WTC11 (cell line): ENCODE measurements at regions not wholly inside any gene's neighbourhood (a gene's known extent, or its start where the extent isn't known, plus 50 kb on each side); places are given as distances from the start of the nearest gene placed in this dataset.

ENCODE experiments used
- ATAC-seq: fragments of 200-7000 bp; cut with Tn5 transposase; 2 replicates; pipeline ENCODE4 v1.10.0; 2021; ENCODE audit warnings: mild to moderate bottlenecking, moderate library complexity
- CTCF ChIA-PET: fragments of 300-600 bp; sonication (Branson Sonifier 250); formaldehyde crosslinking; loops from one replicate; lab custom pipeline; 2021; ENCODE audit warnings: antibody characterized with exemption; lab: Charles Lee
- POLR2A ChIA-PET: fragments of 350-600 bp; sonication (Branson Sonifier 250); formaldehyde crosslinking; loops from one replicate; lab custom pipeline; 2021; ENCODE audit warnings: antibody characterized with exemption; lab: Charles Lee
- DNase-seq: peaks from one replicate; pipeline ENCODE4 v3.0.0; 2021; ENCODE audit warnings: low spot score
- H3K27ac Mint-ChIP-seq: 2 replicates; pipeline ENCODE4 v1.8.0; 2021; ENCODE audit warnings: mixed read lengths
- H3K27me3 Mint-ChIP-seq: 2 replicates; pipeline ENCODE4 v1.8.0; 2021; ENCODE audit warnings: low read depth, mild to moderate bottlenecking, moderate library complexity, mixed read lengths
- H3K36me3 Mint-ChIP-seq: 2 replicates; pipeline ENCODE4 v1.8.0; 2021; ENCODE audit warnings: mixed read lengths
- H3K4me1 Mint-ChIP-seq: 2 replicates; pipeline ENCODE4 v1.8.0; 2022; ENCODE audit warnings: mixed read lengths
- H3K4me3 Mint-ChIP-seq: 2 replicates; pipeline ENCODE4 v1.8.0; 2021; ENCODE audit warnings: mild to moderate bottlenecking, moderate library complexity, mixed read lengths
- H3K9me3 Mint-ChIP-seq: 2 replicates; pipeline ENCODE4 v1.8.0; 2021; ENCODE audit warnings: mixed read lengths
- FOXJ3 ChIP-seq: sonication (generic); formaldehyde crosslinking; IDR thresholded peaks from 2 replicates; pipeline ENCODE4 v1.9.0; 2021; ENCODE audit warnings: missing genetic modification reagents, mild to moderate bottlenecking, borderline replicate concordance
- FOXP1 ChIP-seq: sonication (generic); formaldehyde crosslinking; IDR thresholded peaks from 2 replicates; pipeline ENCODE4 v1.8.0; 2022; ENCODE audit warnings: missing genetic modification reagents, mild to moderate bottlenecking, moderate library complexity, borderline replicate concordance
- GRHL2 ChIP-seq: fragments of 250-450 bp; sonication (Bioruptor Pico); IDR thresholded peaks from 2 replicates; pipeline ENCODE4 v1.8.0; 2022; ENCODE audit warnings: mild to moderate bottlenecking, moderate library complexity; ENCODE audit not compliant: insufficient replicate concordance, severe bottlenecking
- HMGA2 ChIP-seq: fragments of 250-450 bp; sonication (Bioruptor Pico); IDR thresholded peaks from 2 replicates; pipeline ENCODE4 v1.4.0; 2021; ENCODE audit warnings: mild to moderate bottlenecking, moderate library complexity
- IRF2 ChIP-seq: sonication (generic); formaldehyde crosslinking; IDR thresholded peaks from 2 replicates; pipeline ENCODE4 v1.8.0; 2022; ENCODE audit warnings: low read depth, missing genetic modification reagents, borderline replicate concordance
- MYBL2 ChIP-seq: sonication (generic); formaldehyde crosslinking; IDR thresholded peaks from 2 replicates; pipeline ENCODE4 v1.8.1; 2023; ENCODE audit warnings: mild to moderate bottlenecking, moderate library complexity, missing genetic modification reagents
- NFE2L1 ChIP-seq: sonication (generic); formaldehyde crosslinking; IDR thresholded peaks from 2 replicates; pipeline ENCODE4 v1.8.1; 2023; ENCODE audit warnings: missing genetic modification reagents
- NFYB ChIP-seq: sonication (generic); formaldehyde crosslinking; conservative IDR thresholded peaks from 2 replicates; pipeline ENCODE4 v1.8.0; 2022; ENCODE audit warnings: low read depth, missing genetic modification reagents
- NR1H2 ChIP-seq: sonication (generic); formaldehyde crosslinking; IDR thresholded peaks from 2 replicates; pipeline ENCODE4 v1.9.0; 2021; ENCODE audit warnings: mild to moderate bottlenecking, moderate library complexity, missing genetic modification reagents
- NR2C2 ChIP-seq: sonication (generic); formaldehyde crosslinking; IDR thresholded peaks from 2 replicates; pipeline ENCODE4 v1.8.0; 2022; ENCODE audit warnings: mild to moderate bottlenecking, missing genetic modification reagents
- RELA ChIP-seq: sonication (generic); formaldehyde crosslinking; IDR thresholded peaks from 2 replicates; pipeline ENCODE4 v1.8.1; 2022; ENCODE audit warnings: missing genetic modification reagents, mild to moderate bottlenecking, borderline replicate concordance
- RORB ChIP-seq: fragments of 250-450 bp; sonication (Bioruptor Pico); IDR thresholded peaks from 2 replicates; pipeline ENCODE4 v1.9.0; 2021; ENCODE audit warnings: mild to moderate bottlenecking
- SOX15 ChIP-seq: fragments of 250-450 bp; sonication (Bioruptor Pico); IDR thresholded peaks from 2 replicates; pipeline ENCODE4 v1.9.0; 2021; ENCODE audit warnings: mild to moderate bottlenecking
- TCF7 ChIP-seq: sonication (generic); formaldehyde crosslinking; IDR thresholded peaks from 2 replicates; pipeline ENCODE4 v1.8.0; 2022; ENCODE audit warnings: mild to moderate bottlenecking, low read depth, missing genetic modification reagents, moderate library complexity
- ZNF263 ChIP-seq: sonication (generic); formaldehyde crosslinking; IDR thresholded peaks from 2 replicates; pipeline ENCODE4 v1.8.1; 2022; ENCODE audit warnings: low read depth, mild to moderate bottlenecking, moderate library complexity, missing genetic modification reagents
- TF ChIP-seq, protein P1 (sequence below): sonication (generic); formaldehyde crosslinking; IDR thresholded peaks from 2 replicates; pipeline ENCODE4 v1.8.0; 2023; ENCODE audit warnings: missing genetic modification reagents
- TF ChIP-seq, protein P2 (sequence below): fragments of 250-450 bp; sonication (Bioruptor Pico); IDR thresholded peaks from 2 replicates; pipeline ENCODE4 v1.9.0; 2021; ENCODE audit warnings: mild to moderate bottlenecking, borderline replicate concordance
- TF ChIP-seq, protein P3 (sequence below): sonication (generic); formaldehyde crosslinking; IDR thresholded peaks from 2 replicates; pipeline ENCODE4 v1.8.1; 2023; ENCODE audit warnings: mild to moderate bottlenecking, missing genetic modification reagents

DNA sequence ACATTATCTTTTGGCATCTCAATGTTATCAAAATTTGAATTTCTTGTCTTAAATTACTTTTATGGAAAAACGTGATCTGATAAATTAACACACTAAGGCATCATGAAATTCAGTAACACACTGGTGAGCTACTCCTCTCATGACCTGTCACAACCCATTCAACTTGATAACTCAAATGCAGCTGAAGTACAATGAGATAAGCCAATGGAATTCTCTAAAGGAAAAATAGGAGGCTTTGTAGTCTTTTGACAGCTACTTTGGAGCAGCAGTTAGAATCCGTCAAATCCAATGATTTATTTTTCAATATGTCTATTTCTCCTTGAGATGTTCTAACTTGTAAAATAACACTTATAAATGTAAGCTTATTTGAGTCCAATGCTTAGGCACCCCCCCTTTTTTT lies 1029.4 kb downstream of the TRHDE start:
- ATAC-seq (no peak), DNase-seq (no peak)
- Mint-ChIP-seq H3K4me1 (no peaks in the 10 kb centered on the region), H3K27me3 (no peaks in the 10 kb centered on the region), H3K4me3 (no peak overlapping the region), H3K9me3 (peaks cover 5% of the 10 kb centered on the region), H3K27ac (no peak overlapping the region), H3K36me3 (no peaks in the 10 kb centered on the region)
- ChIA-PET CTCF (no interaction called here), POLR2A (no interaction called here)
- TF ChIP-seq NFYB (CRISPR knock-in tag): no peak
- no peak for TF ChIP-seq HMGA2 (CRISPR knock-in tag)
- TF ChIP-seq SOX15 (CRISPR knock-in tag): no peak
- TF ChIP-seq NFE2L1 (CRISPR knock-in tag): no peak
- TF ChIP-seq, protein P1, sequence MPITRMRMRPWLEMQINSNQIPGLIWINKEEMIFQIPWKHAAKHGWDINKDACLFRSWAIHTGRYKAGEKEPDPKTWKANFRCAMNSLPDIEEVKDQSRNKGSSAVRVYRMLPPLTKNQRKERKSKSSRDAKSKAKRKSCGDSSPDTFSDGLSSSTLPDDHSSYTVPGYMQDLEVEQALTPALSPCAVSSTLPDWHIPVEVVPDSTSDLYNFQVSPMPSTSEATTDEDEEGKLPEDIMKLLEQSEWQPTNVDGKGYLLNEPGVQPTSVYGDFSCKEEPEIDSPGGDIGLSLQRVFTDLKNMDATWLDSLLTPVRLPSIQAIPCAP (CRISPR knock-in tag): no peak
- no peak for TF ChIP-seq RORB

DNA sequence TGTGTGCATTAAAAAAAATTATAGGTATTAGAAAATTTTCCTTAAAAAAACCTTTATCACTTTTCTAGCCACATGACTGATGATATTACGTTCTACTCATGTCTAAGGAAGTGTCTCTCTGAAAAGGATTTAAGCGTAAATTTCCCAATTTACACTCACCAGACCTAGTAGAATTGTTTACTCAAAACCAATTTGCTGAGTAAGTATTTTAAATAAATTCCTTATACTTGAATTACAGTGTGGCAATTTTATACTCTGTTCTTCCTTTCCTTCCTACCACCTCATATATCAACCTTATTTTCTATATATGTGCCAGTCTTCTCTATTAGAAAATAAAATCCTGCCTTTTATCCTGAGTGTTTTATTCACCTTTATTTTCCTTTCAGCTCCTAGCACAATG lies 1035.1 kb downstream of the TRHDE start:
- H3K9me3 Mint-ChIP-seq: peaks cover 17% of the 10 kb centered on the region
- ChIA-PET CTCF (no interaction called here), POLR2A (no interaction called here)
- H3K27ac Mint-ChIP-seq: no peak overlapping the region
- TF ChIP-seq, protein P2, sequence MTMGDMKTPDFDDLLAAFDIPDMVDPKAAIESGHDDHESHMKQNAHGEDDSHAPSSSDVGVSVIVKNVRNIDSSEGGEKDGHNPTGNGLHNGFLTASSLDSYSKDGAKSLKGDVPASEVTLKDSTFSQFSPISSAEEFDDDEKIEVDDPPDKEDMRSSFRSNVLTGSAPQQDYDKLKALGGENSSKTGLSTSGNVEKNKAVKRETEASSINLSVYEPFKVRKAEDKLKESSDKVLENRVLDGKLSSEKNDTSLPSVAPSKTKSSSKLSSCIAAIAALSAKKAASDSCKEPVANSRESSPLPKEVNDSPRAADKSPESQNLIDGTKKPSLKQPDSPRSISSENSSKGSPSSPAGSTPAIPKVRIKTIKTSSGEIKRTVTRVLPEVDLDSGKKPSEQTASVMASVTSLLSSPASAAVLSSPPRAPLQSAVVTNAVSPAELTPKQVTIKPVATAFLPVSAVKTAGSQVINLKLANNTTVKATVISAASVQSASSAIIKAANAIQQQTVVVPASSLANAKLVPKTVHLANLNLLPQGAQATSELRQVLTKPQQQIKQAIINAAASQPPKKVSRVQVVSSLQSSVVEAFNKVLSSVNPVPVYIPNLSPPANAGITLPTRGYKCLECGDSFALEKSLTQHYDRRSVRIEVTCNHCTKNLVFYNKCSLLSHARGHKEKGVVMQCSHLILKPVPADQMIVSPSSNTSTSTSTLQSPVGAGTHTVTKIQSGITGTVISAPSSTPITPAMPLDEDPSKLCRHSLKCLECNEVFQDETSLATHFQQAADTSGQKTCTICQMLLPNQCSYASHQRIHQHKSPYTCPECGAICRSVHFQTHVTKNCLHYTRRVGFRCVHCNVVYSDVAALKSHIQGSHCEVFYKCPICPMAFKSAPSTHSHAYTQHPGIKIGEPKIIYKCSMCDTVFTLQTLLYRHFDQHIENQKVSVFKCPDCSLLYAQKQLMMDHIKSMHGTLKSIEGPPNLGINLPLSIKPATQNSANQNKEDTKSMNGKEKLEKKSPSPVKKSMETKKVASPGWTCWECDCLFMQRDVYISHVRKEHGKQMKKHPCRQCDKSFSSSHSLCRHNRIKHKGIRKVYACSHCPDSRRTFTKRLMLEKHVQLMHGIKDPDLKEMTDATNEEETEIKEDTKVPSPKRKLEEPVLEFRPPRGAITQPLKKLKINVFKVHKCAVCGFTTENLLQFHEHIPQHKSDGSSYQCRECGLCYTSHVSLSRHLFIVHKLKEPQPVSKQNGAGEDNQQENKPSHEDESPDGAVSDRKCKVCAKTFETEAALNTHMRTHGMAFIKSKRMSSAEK (CRISPR knock-in tag): no peak
- TF ChIP-seq GRHL2 (CRISPR knock-in tag) (no peak), IRF2 (CRISPR knock-in tag) (no peak), TCF7 (CRISPR knock-in tag) (no peak), FOXP1 (CRISPR knock-in tag) (no peak), NR2C2 (CRISPR knock-in tag) (no peak), ZNF263 (no peak), FOXJ3 (CRISPR knock-in tag) (no peak), MYBL2 (CRISPR knock-in tag) (no peak), RELA (CRISPR knock-in tag) (no peak), NR1H2 (CRISPR knock-in tag) (no peak)
- TF ChIP-seq, protein P3, sequence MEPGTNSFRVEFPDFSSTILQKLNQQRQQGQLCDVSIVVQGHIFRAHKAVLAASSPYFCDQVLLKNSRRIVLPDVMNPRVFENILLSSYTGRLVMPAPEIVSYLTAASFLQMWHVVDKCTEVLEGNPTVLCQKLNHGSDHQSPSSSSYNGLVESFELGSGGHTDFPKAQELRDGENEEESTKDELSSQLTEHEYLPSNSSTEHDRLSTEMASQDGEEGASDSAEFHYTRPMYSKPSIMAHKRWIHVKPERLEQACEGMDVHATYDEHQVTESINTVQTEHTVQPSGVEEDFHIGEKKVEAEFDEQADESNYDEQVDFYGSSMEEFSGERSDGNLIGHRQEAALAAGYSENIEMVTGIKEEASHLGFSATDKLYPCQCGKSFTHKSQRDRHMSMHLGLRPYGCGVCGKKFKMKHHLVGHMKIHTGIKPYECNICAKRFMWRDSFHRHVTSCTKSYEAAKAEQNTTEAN (CRISPR knock-in tag): no peak
- TF ChIP-seq, protein P1 (CRISPR knock-in tag): no peak
- H3K36me3 Mint-ChIP-seq: no peaks in the 10 kb centered on the region
- ATAC-seq: no peak
- no peaks in the 10 kb centered on the region for H3K4me1 Mint-ChIP-seq
- H3K27me3 Mint-ChIP-seq: no peaks in the 10 kb centered on the region
- DNase-seq: no peak
- H3K4me3 Mint-ChIP-seq: no peak overlapping the region
